ENCODE measurements at regions not wholly inside any gene's neighbourhood (a gene's known extent, or its start where the extent isn't known, plus 50 kb on each side); places are given as distances from the start of the nearest gene placed in this dataset.

DNA sequence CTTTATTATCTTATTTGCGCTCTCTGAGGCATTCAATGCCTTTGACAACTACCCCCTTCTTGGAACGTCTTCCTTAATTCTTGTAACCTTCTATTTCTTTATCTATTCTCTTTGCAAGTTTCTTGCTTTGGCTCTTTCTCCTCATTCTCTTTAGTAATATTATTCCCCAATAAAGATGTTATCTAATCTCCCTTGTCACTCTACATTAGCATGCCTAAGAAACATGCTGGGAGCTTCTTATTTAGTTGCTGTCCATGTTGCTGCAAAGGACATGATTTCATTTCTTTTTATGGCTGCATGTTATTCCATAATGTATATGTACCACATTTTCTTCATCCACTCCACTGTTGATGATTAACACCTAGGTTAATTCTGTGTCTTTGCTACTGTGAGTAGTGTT is 113.7 kb downstream of the RDH14 start:
- TF ChIP-seq, protein P1, sequence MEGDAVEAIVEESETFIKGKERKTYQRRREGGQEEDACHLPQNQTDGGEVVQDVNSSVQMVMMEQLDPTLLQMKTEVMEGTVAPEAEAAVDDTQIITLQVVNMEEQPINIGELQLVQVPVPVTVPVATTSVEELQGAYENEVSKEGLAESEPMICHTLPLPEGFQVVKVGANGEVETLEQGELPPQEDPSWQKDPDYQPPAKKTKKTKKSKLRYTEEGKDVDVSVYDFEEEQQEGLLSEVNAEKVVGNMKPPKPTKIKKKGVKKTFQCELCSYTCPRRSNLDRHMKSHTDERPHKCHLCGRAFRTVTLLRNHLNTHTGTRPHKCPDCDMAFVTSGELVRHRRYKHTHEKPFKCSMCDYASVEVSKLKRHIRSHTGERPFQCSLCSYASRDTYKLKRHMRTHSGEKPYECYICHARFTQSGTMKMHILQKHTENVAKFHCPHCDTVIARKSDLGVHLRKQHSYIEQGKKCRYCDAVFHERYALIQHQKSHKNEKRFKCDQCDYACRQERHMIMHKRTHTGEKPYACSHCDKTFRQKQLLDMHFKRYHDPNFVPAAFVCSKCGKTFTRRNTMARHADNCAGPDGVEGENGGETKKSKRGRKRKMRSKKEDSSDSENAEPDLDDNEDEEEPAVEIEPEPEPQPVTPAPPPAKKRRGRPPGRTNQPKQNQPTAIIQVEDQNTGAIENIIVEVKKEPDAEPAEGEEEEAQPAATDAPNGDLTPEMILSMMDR (conservative IDR thresholded peaks at IDR 0.05) = no peak
- no peak for TF ChIP-seq EZH2 (IDR thresholded peaks at IDR 0.05; ENCODE audit: low read depth)

Measured in PC-9 (cell line).